Stimulated activated CD4-positive, alpha-beta T cell treated with anti-CD3 and anti-CD28 coated beads, Interleukin-12 subunit alpha, Interleukin-12 subunit beta, amount 100 ng/mL, for 24 hours (primary cell): ENCODE measurements at regions not wholly inside any gene's neighbourhood (a gene's known extent, or its start where the extent isn't known, plus 50 kb on each side); places are given as distances from the start of the nearest gene placed in this dataset.

Experiments
- DNase-seq, 2 experiments: peaks; one replicate each; pipeline ENCODE4 v3.0.0-alpha.2; 2020; ENCODE audit warnings: low read depth in 2 of 2

DNA sequence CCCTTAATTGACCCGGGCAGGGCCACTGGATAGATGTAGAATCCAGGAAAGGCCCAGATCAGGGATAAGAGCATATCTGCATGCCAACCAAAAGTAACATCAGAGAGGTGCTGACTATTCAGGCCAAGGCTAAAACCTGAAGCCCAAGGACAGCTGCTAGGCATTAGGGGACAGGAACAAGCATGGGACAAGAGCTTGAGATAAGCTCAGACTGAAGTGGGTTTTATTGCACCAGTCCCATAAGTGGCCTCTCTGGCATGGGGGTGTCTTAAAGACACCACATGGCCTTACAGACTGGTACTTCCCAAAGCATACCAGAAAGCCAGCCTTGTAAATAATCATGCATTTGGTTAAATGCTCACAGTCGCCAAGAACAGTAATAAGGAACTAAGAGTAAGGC is 376.1 kb downstream of the FBXW7 start:
- no peak for DNase-seq

DNA sequence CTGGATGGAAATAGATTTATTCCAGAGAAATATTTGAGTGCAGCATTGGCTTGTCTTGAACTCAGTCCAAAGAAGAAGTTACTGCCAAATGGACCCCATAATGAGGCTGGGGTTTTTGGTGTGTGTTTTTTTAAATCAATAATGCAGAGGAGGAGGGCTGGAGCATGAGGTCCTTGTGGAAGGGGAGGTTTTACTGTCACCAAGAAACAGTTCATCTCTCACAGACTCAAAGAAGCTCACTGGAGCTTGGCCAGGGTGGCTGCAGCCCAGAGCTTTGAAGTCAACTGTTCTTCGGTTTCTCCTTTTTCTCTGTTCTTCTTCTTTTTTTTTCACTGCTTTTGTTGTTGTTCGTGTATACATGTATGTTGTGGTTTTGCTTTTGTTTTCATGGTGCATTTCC is 377.7 kb downstream of the FBXW7 start:
- DNase-seq = no peak

- no peak for DNase-seq
These were observed 378.3 kb downstream of the FBXW7 start for GRCh38 chr4:152157629-152158028.

DNA sequence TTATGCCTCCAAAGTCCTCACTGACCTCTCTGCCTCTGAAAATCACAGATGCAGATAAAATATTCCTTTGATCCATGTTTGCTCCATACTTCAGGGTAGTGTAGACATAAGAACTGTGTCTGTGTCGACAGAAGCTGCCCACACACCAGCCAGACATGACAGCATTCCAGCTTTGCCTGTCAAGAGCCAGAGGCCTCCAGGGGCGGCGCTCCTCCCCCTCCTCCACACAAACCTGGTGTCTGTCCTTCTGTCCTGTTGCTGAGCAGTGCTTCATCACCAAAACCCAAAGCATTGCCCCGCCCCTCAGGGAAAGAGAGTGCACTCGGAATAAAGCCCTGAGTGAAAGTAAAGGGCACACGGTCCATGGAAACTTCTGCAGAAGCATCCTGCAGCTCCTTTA is 379.4 kb downstream of the FBXW7 start:
- no peak for DNase-seq

GRCh38 chr4:152155070-152155469 is 380.8 kb downstream of the FBXW7 start:
- no peak for DNase-seq

- no peak for DNase-seq
These were observed 381.5 kb downstream of the FBXW7 start for GRCh38 chr4:152154433-152154832.

- DNase-seq = no peak
These were observed 382.2 kb downstream of the FBXW7 start for GRCh38 chr4:152153476-152154270.

- DNase-seq = no peak
These were observed 385.7 kb downstream of the FBXW7 start for GRCh38 chr4:152150214-152150613.

DNA sequence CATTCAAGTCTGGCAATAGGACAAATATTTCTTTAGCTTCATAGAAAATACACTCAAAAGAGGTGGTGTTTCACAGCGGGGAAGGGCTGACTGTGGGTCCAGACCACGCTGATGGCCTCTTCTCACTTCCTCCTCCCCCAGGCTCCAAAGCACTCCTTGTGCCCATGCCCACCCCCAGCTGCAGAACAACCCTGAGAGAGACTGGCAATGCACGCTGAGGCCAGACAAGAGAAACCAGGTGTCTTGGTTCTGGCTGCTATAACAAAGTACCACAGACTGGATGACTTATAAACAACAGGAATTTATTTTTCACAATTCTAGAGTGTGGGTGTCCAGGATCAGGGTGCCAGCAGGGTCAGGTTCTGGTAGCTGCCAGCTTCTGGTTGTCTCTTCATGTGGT is 386.1 kb downstream of the FBXW7 start:
- DNase-seq = no peak

GRCh38 chr4:152148057-152148456 is 387.2 kb upstream of the GATB start:
- DNase-seq = no peak

DNA sequence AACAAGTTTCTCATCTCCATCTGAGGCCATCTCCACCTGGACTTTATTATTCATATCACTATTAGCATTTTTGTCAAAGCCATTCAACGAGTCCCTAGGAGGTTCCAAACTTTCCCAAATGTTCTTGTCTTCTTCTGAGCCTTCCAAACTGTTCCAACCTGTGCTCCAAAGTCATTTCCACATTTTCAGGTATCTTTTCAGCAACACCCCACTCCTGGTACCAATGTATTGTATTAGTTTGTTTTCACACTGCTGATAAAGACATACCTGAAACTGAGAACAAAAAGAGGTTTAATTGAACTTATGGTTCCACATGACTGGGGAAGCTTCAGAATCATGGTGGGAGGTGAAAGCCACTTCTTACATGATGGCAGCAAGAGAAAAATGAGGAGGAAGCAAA is 385.4 kb upstream of the GATB start:
- DNase-seq = no peak

- DNase-seq = no peak
These were observed 383.0 kb upstream of the GATB start for GRCh38 chr4:152143806-152144205.

GRCh38 chr4:152138451-152138850 is 377.6 kb upstream of the GATB start:
- DNase-seq = no peak

- no peak for DNase-seq
These were observed 372.0 kb upstream of the GATB start for GRCh38 chr4:152132776-152133175.

GRCh38 chr4:152128356-152128755 is 367.5 kb upstream of the GATB start:
- DNase-seq = no peak

- DNase-seq = no peak
These were observed 365.4 kb upstream of the GATB start for GRCh38 chr4:152126238-152126637.

- DNase-seq = no peak
These were observed 358.2 kb upstream of the GATB start for GRCh38 chr4:152118819-152119553.

DNA sequence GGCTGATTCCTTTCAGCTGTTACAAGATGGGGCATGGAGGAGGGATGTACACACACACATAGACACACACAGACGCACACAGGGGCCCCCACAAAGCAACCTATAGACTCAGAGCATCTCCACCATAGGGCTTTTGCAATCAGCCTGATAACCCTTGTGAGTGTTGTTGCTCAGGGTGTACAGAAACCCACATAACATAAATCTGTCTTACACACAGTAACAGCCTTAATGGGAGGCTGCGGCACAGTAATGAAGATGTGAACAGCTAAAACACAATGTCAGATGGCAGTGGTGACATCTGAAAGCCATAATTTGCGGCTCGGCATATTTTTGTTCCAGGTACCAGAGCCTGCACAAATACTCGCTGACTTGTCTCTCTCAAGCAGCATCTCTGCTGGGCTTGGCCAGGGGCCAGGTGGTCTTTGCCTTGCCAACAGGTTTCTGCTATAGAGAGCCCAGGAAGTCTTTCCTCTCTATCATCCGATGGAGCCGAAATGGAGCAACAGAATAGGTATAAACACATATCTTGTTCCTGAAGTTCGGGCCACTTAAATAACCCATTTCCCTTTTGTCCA is 357.2 kb upstream of the GATB start:
- DNase-seq = no peak

GRCh38 chr4:152117520-152117919 is 356.7 kb upstream of the GATB start:
- DNase-seq = no peak

DNA sequence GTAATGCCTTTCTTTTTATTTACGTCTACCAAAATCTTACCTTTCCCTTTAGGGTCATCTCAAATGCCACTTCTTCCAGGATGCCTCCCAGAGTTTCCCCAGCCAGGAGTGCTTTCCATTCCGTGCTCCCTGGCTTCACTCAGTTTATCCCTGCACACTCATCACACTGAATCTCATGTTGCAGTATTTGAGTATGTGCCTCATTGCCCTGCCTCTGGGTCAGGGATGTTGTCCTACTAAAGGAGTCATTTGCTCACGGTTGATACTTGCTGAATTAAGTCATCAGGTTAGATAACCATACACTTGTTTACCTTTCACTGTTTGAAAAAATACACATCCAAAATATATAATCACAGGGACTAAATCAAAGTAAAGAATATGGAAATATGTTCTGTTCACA is 356.2 kb upstream of the GATB start:
- no peak for DNase-seq

DNA sequence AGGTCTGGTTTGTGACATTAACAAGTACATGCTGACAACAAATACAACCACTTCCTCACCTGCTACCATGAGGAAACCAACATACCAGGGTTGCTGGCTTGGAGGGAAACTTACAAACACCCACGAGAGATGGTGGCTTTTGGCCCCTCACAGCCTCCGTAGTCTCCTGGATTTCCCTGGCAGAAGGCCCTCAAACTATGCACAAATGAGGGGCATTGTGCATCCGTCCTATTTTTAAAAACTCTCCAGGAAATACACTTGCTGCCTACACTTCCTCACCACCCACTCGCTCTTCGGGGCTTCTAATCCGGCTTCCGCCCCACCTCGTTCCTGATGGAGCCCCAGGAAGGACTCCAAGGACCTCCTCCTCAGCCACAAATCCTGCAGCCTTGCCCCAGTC is 355.0 kb upstream of the GATB start:
- DNase-seq = no peak

DNA sequence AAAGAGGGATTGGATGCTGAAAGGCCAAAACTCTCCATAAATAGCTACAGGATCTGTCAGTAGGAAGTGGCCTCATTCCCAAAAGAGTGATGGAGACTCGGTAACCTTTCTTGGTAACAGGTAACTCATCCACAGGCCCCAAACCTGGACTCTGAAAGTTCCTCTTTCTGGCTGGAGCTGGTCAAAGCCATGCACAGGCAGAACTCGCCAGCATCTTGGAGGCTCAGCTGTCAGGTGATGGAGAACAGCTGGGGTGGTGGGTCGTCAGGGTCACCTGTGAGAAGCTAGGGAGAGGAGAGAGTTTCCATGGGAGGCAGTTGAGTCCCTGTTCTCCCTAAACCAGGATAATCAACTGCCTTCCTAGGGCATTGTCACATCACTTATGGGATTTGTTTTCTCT is 354.3 kb upstream of the GATB start:
- no peak for DNase-seq

- no peak for DNase-seq
These were observed 353.8 kb upstream of the GATB start for GRCh38 chr4:152114562-152114961.
